HepG2 (cell line): ENCODE measurements at regions not wholly inside any gene's neighbourhood (a gene's known extent, or its start where the extent isn't known, plus 50 kb on each side); places are given as distances from the start of the nearest gene placed in this dataset.

ENCODE experiments used
- ASH2L ChIP-seq: fragments of 300-600, 200-600 bp; sonication (generic); IDR thresholded peaks from 2 replicates; pipeline ENCODE4 v1.7.0; 2017; ENCODE audit warnings: low read depth, mild to moderate bottlenecking, moderate library complexity, mixed read lengths, low read length; ENCODE audit not compliant: insufficient read length
- ATF1 ChIP-seq: IDR thresholded peaks from 2 replicates; pipeline ENCODE4 v1.6.1; 2016; ENCODE audit warnings: mild to moderate bottlenecking, control low read depth
- BHLHE40 ChIP-seq: IDR thresholded peaks from 2 replicates; pipeline ENCODE4 v1.6.1; 2011; ENCODE audit warnings: low read length, improper control_type of control experiment
- CBX5 ChIP-seq: sonication (generic); formaldehyde crosslinking; IDR thresholded peaks from 2 replicates; pipeline ENCODE4 v1.4.0; 2020; ENCODE audit warnings: missing genetic modification reagents, borderline replicate concordance
- HNRNPUL1 ChIP-seq: fragments of 200-400 bp; formaldehyde crosslinking; IDR thresholded peaks from 2 replicates; pipeline ENCODE4 v1.6.1; 2017; ENCODE audit warnings: low read depth, mild to moderate bottlenecking, low read length, moderate library complexity
- IKZF1 ChIP-seq: fragments of 450-650 bp; IDR thresholded peaks from 2 replicates; pipeline ENCODE4 v1.7.1; 2016
- JUND ChIP-seq: sonication (generic); formaldehyde crosslinking; IDR thresholded peaks from 2 replicates; pipeline ENCODE4 v1.8.0; 2022; ENCODE audit warnings: mild to moderate bottlenecking, missing genetic modification reagents
- NR0B2 ChIP-seq: sonication (generic); formaldehyde crosslinking; IDR thresholded peaks from 2 replicates; pipeline ENCODE4 v1.4.0; 2020; ENCODE audit warnings: mild to moderate bottlenecking, missing genetic modification reagents
- RXRB ChIP-seq: IDR thresholded peaks from 2 replicates; pipeline ENCODE4 v1.6.1; 2016; ENCODE audit warnings: borderline replicate concordance, missing genetic modification reagents, missing compliant biosample characterization
- SUZ12 ChIP-seq: fragments of 150-350 bp; IDR thresholded peaks from 2 replicates; pipeline ENCODE4 v1.6.1; 2014; ENCODE audit warnings: low read depth, low read length
- TRAFD1 ChIP-seq: sonication (generic); formaldehyde crosslinking; IDR thresholded peaks from 2 replicates; pipeline ENCODE4 v1.5.1; 2020; ENCODE audit warnings: missing genetic modification reagents, mild to moderate bottlenecking, borderline replicate concordance
- ZBTB39 ChIP-seq: sonication (generic); formaldehyde crosslinking; IDR thresholded peaks from 2 replicates; pipeline ENCODE4 v1.5.0; 2020; ENCODE audit warnings: missing genetic modification reagents
- ZNF501 ChIP-seq: sonication (generic); formaldehyde crosslinking; IDR thresholded peaks from 2 replicates; pipeline ENCODE4 v1.5.1; 2020; ENCODE audit warnings: mild to moderate bottlenecking, moderate library complexity, missing genetic modification reagents
- TF ChIP-seq, protein P1 (sequence below): sonication (generic); formaldehyde crosslinking; IDR thresholded peaks from 2 replicates; pipeline ENCODE4 v1.4.0; 2020; ENCODE audit warnings: mild to moderate bottlenecking, missing genetic modification reagents
- TF ChIP-seq, protein P2 (sequence below): IDR thresholded peaks from 2 replicates; pipeline ENCODE4 v1.6.1; 2018; ENCODE audit warnings: missing genetic modification reagents, mild to moderate bottlenecking, missing compliant biosample characterization
- TF ChIP-seq, protein P3 (sequence below): sonication (generic); formaldehyde crosslinking; IDR thresholded peaks from 2 replicates; pipeline ENCODE4 v1.4.0; 2020; ENCODE audit warnings: missing genetic modification reagents

GRCh38 chr6:26199057-26199772 is 112.0 kb downstream of the HFE start (continued):
- TF ChIP-seq, protein P1, sequence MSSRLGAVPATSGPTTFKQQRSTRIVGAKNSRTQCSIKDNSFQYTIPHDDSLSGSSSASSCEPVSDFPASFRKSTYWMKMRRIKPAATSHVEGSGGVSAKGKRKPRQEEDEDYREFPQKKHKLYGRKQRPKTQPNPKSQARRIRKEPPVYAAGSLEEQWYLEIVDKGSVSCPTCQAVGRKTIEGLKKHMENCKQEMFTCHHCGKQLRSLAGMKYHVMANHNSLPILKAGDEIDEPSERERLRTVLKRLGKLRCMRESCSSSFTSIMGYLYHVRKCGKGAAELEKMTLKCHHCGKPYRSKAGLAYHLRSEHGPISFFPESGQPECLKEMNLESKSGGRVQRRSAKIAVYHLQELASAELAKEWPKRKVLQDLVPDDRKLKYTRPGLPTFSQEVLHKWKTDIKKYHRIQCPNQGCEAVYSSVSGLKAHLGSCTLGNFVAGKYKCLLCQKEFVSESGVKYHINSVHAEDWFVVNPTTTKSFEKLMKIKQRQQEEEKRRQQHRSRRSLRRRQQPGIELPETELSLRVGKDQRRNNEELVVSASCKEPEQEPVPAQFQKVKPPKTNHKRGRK (CRISPR knock-in tag), result no peak
- TF ChIP-seq RXRB (CRISPR knock-in tag) (no peak; the same call in 1 of the 2 replicates), ZBTB39 (CRISPR knock-in tag) (no peak), ASH2L (peak; percentile 69), ZNF501 (CRISPR knock-in tag) (peak; percentile 72), CBX5 (CRISPR knock-in tag) (peak; percentile 55; the same call in 1 of the 2 replicates), ATF1 (peak; percentile 40; the same call in 1 of the 2 replicates), TRAFD1 (CRISPR knock-in tag) (peak; percentile 28; the same call in 1 of the 2 replicates), HNRNPUL1 (no peak), JUND (CRISPR knock-in tag) (peak; percentile 24; the same call in 1 of the 2 replicates), NR0B2 (CRISPR knock-in tag) (no peak), SUZ12 (no peak), BHLHE40 (no peak), IKZF1 (no peak)
- TF ChIP-seq, protein P2, sequence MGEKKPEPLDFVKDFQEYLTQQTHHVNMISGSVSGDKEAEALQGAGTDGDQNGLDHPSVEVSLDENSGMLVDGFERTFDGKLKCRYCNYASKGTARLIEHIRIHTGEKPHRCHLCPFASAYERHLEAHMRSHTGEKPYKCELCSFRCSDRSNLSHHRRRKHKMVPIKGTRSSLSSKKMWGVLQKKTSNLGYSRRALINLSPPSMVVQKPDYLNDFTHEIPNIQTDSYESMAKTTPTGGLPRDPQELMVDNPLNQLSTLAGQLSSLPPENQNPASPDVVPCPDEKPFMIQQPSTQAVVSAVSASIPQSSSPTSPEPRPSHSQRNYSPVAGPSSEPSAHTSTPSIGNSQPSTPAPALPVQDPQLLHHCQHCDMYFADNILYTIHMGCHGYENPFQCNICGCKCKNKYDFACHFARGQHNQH, result peak; percentile 58
- TF ChIP-seq, protein P3, sequence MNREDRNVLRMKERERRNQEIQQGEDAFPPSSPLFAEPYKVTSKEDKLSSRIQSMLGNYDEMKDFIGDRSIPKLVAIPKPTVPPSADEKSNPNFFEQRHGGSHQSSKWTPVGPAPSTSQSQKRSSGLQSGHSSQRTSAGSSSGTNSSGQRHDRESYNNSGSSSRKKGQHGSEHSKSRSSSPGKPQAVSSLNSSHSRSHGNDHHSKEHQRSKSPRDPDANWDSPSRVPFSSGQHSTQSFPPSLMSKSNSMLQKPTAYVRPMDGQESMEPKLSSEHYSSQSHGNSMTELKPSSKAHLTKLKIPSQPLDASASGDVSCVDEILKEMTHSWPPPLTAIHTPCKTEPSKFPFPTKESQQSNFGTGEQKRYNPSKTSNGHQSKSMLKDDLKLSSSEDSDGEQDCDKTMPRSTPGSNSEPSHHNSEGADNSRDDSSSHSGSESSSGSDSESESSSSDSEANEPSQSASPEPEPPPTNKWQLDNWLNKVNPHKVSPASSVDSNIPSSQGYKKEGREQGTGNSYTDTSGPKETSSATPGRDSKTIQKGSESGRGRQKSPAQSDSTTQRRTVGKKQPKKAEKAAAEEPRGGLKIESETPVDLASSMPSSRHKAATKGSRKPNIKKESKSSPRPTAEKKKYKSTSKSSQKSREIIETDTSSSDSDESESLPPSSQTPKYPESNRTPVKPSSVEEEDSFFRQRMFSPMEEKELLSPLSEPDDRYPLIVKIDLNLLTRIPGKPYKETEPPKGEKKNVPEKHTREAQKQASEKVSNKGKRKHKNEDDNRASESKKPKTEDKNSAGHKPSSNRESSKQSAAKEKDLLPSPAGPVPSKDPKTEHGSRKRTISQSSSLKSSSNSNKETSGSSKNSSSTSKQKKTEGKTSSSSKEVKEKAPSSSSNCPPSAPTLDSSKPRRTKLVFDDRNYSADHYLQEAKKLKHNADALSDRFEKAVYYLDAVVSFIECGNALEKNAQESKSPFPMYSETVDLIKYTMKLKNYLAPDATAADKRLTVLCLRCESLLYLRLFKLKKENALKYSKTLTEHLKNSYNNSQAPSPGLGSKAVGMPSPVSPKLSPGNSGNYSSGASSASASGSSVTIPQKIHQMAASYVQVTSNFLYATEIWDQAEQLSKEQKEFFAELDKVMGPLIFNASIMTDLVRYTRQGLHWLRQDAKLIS (CRISPR knock-in tag), result peak; percentile 93
